A549 (cell line): ENCODE measurements at regions not wholly inside any gene's neighbourhood (a gene's known extent, or its start where the extent isn't known, plus 50 kb on each side); places are given as distances from the start of the nearest gene placed in this dataset.

Source experiments
- KDM1A ChIP-seq: fragments of 200-600 bp; sonication (generic); IDR thresholded peaks from 2 replicates; pipeline ENCODE4 v1.6.1; 2016; ENCODE audit warnings: low read depth, mild to moderate bottlenecking
- TF ChIP-seq, protein P1 (sequence below): fragments of 450-650 bp; IDR thresholded peaks from 2 replicates; pipeline ENCODE4 v1.6.1; 2014; ENCODE audit warnings: antibody characterized with exemption

- TF ChIP-seq, protein P1, sequence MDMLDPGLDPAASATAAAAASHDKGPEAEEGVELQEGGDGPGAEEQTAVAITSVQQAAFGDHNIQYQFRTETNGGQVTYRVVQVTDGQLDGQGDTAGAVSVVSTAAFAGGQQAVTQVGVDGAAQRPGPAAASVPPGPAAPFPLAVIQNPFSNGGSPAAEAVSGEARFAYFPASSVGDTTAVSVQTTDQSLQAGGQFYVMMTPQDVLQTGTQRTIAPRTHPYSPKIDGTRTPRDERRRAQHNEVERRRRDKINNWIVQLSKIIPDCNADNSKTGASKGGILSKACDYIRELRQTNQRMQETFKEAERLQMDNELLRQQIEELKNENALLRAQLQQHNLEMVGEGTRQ: no peak
- TF ChIP-seq KDM1A: no peak
Observed at GRCh38 chr5:141733198-141733597, 51.2 kb upstream of the ARAP3 start.
